K562 (cell line): ENCODE measurements at regions not wholly inside any gene's neighbourhood (a gene's known extent, or its start where the extent isn't known, plus 50 kb on each side); places are given as distances from the start of the nearest gene placed in this dataset.

Experiments
- CHD1 ChIP-seq: fragments of 200-600 bp; sonication (generic); IDR thresholded peaks from one replicate; pipeline ENCODE4 v1.6.1; 2012; ENCODE audit warnings: mild to moderate bottlenecking, moderate library complexity, low read length, inconsistent platforms
- EP300 ChIP-seq: IDR thresholded peaks from 2 replicates; pipeline ENCODE4 v1.6.1; 2012; ENCODE audit warnings: low read length, improper control_type of control experiment
- ERF ChIP-seq: fragments of 450-650 bp; formaldehyde crosslinking; IDR thresholded peaks from 2 replicates; pipeline ENCODE4 v1.4.0; 2020; ENCODE audit warnings: mild to moderate bottlenecking, mixed read lengths
- ESRRA ChIP-seq: fragments of 450-650 bp; IDR thresholded peaks from 2 replicates; pipeline ENCODE4 v1.6.1; 2014; ENCODE audit warnings: low read depth, mild to moderate bottlenecking, moderate library complexity, borderline replicate concordance
- HMG20A ChIP-seq: fragments of 450-650 bp; formaldehyde crosslinking; conservative IDR thresholded peaks from 2 replicates; pipeline ENCODE4 v1.4.0; 2020; ENCODE audit warnings: mild to moderate bottlenecking, mixed read lengths
- POLR2AphosphoS5 ChIP-seq: IDR thresholded peaks from 2 replicates; pipeline ENCODE4 v1.6.1; 2011; ENCODE audit warnings: mild to moderate bottlenecking, low read depth, low read length, moderate library complexity; ENCODE audit not compliant: control insufficient read depth, insufficient read depth
- REST ChIP-seq, 2 experiments: fragments of 450-650 bp; formaldehyde crosslinking in 1 of 2; IDR thresholded peaks; 2 replicates each; pipeline versions ENCODE4 v1.4.0 to v1.6.1; 2014 to 2020; ENCODE audit warnings: mild to moderate bottlenecking in 2 of 2, borderline replicate concordance in 1 of 2, low read depth in 1 of 2
- TAF1 ChIP-seq: IDR thresholded peaks from 2 replicates; pipeline ENCODE4 v1.6.1; 2011; ENCODE audit warnings: mild to moderate bottlenecking, low read length, moderate library complexity; ENCODE audit not compliant: insufficient read depth, control insufficient read depth, severe bottlenecking; ENCODE audit errors: extremely low read depth
- TOE1 ChIP-seq, 2 experiments: fragments of 450-650 bp in 1 of 2; sonication (generic) in 1 of 2; formaldehyde crosslinking in 1 of 2; IDR thresholded peaks; 2 replicates each; pipeline versions ENCODE4 v1.7.1 to v1.8.0; 2016 to 2022; ENCODE audit warnings: borderline replicate concordance in 2 of 2, mild to moderate bottlenecking in 2 of 2, antibody characterized with exemption in 1 of 2, inconsistent platforms in 1 of 2, low read depth in 1 of 2, missing genetic modification reagents in 1 of 2, moderate library complexity in 1 of 2

GRCh38 chr7:46557781-46558180 is 636.7 kb upstream of the IGFBP3 start:
- no peak for TF ChIP-seq POLR2AphosphoS5
- TF ChIP-seq TOE1 (IDR thresholded peaks at IDR 0.05; ENCODE audit: borderline replicate concordance): no peak
- no peak for TF ChIP-seq TOE1 (CRISPR knock-in tag; IDR thresholded peaks at IDR 0.05; ENCODE audit: borderline replicate concordance, low read depth)
- no peak for TF ChIP-seq ESRRA
- no peak for TF ChIP-seq TAF1
- TF ChIP-seq CHD1: no peak
- TF ChIP-seq ERF (CRISPR knock-in tag): no peak
- no peak for TF ChIP-seq EP300
- TF ChIP-seq HMG20A (CRISPR knock-in tag): no peak
- no peak for TF ChIP-seq REST (IDR thresholded peaks at IDR 0.05; ENCODE audit: borderline replicate concordance)
- TF ChIP-seq REST (CRISPR knock-in tag; IDR thresholded peaks at IDR 0.05; ENCODE audit: low read depth): no peak
